K562 (cell line): ENCODE measurements at regions not wholly inside any gene's neighbourhood (a gene's known extent, or its start where the extent isn't known, plus 50 kb on each side); places are given as distances from the start of the nearest gene placed in this dataset.

Experiments used
- ARNT ChIP-seq, 2 experiments: fragments of 450-650 bp; IDR thresholded peaks; 2 replicates each; pipeline ENCODE4 v1.6.1; 2016; ENCODE audit warnings: mild to moderate bottlenecking in 1 of 2
- EHMT2 ChIP-seq: fragments of 450-650 bp; IDR thresholded peaks from 2 replicates; pipeline ENCODE4 v1.6.1; 2018; ENCODE audit warnings: antibody characterized with exemption
- ELF2 ChIP-seq: fragments of 250-450 bp; sonication (Bioruptor Pico); IDR thresholded peaks from 2 replicates; pipeline ENCODE4 v1.5.0; 2021; ENCODE audit warnings: mild to moderate bottlenecking
- ELK1 ChIP-seq: sonication (generic); formaldehyde crosslinking; IDR thresholded peaks from 2 replicates; pipeline ENCODE4 v1.8.1; 2022; ENCODE audit warnings: missing genetic modification reagents
- FOXP1 ChIP-seq: sonication (generic); formaldehyde crosslinking; IDR thresholded peaks from 2 replicates; pipeline ENCODE4 v1.8.0; 2022; ENCODE audit warnings: mild to moderate bottlenecking, missing genetic modification reagents
- HINFP ChIP-seq: fragments of 450-650 bp; conservative IDR thresholded peaks from 2 replicates; pipeline ENCODE4 v1.6.1; 2016; ENCODE audit warnings: missing genetic modification characterization, low read depth, mild to moderate bottlenecking, control low read depth, missing compliant biosample characterization
- LCOR ChIP-seq: sonication (generic); formaldehyde crosslinking; IDR thresholded peaks from 2 replicates; pipeline ENCODE4 v1.8.0; 2022; ENCODE audit warnings: mild to moderate bottlenecking, missing genetic modification reagents
- TAL1 ChIP-seq: fragments of 450-650 bp; IDR thresholded peaks from 2 replicates; pipeline ENCODE4 v1.6.1; 2016; ENCODE audit warnings: mild to moderate bottlenecking
- TCF15 ChIP-seq: fragments of 250-450 bp; sonication (Bioruptor Pico); IDR thresholded peaks from 2 replicates; pipeline ENCODE4 v1.8.0; 2022; ENCODE audit warnings: moderate library complexity, mild to moderate bottlenecking, inconsistent platforms
- ZBTB40 ChIP-seq, 2 experiments: fragments of 450-650 bp in 1 of 2; sonication (generic) in 1 of 2; formaldehyde crosslinking in 1 of 2; IDR thresholded peaks; 2 replicates each; pipeline versions ENCODE4 v1.7.1 to v1.9.0; 2016 to 2022; ENCODE audit warnings: inconsistent platforms in 1 of 2, mild to moderate bottlenecking in 1 of 2, missing genetic modification reagents in 1 of 2
- ZNF124 ChIP-seq: sonication (generic); formaldehyde crosslinking; IDR thresholded peaks from 2 replicates; pipeline ENCODE4 v1.8.1; 2022; ENCODE audit warnings: missing genetic modification reagents
- ZNF263 ChIP-seq: sonication (generic); formaldehyde crosslinking; IDR thresholded peaks from 2 replicates; pipeline ENCODE4 v1.8.0; 2022; ENCODE audit warnings: mild to moderate bottlenecking, missing genetic modification reagents, borderline replicate concordance
- ZNF764 ChIP-seq: fragments of 250-450 bp; sonication (Bioruptor Pico); IDR thresholded peaks from 2 replicates; pipeline ENCODE4 v1.4.0; 2020; ENCODE audit warnings: low read depth, mild to moderate bottlenecking, moderate library complexity

GRCh38 chr5:45057564-45057963 lies 248.8 kb downstream of the MRPS30 start (continued):
- TF ChIP-seq ZBTB40 (IDR thresholded peaks at IDR 0.05) (no peak), ZBTB40 (CRISPR knock-in tag; IDR thresholded peaks at IDR 0.05) (no peak), ELF2 (CRISPR knock-in tag) (no peak), ELK1 (no peak), ZNF764 (CRISPR knock-in tag) (no peak), EHMT2 (no peak), FOXP1 (CRISPR knock-in tag) (no peak), HINFP (no peak), TAL1 (no peak), TCF15 (CRISPR knock-in tag) (no peak), ZNF263 (CRISPR knock-in tag) (no peak), ZNF124 (CRISPR knock-in tag) (no peak), LCOR (CRISPR knock-in tag) (no peak), ARNT (IDR thresholded peaks at IDR 0.05) (no peak)
